Endodermal cell (in vitro differentiated cells): ENCODE measurements at regions not wholly inside any gene's neighbourhood (a gene's known extent, or its start where the extent isn't known, plus 50 kb on each side); places are given as distances from the start of the nearest gene placed in this dataset.

ENCODE experiments used
- DNase-seq: peaks from one replicate; pipeline ENCODE4 v3.0.0-alpha.2; 2017
- H3K27ac ChIP-seq: 2 replicates; pipeline ENCODE4 v1.5.1; 2013; ENCODE audit warnings: mild to moderate bottlenecking, low read depth, low read length, moderate library complexity
- H3K27me3 ChIP-seq: 2 replicates; pipeline ENCODE4 v1.6.1; 2013; ENCODE audit warnings: mild to moderate bottlenecking, low read length, moderate library complexity; ENCODE audit not compliant: insufficient read depth, control insufficient read depth, poor library complexity, severe bottlenecking
- H3K36me3 ChIP-seq: 2 replicates; pipeline ENCODE4 v1.7.0; 2013; ENCODE audit warnings: mild to moderate bottlenecking, low read length, moderate library complexity; ENCODE audit not compliant: control insufficient read depth, insufficient read depth
- H3K4me1 ChIP-seq: one replicate; pipeline ENCODE4 v1.7.0; 2013; ENCODE audit warnings: low read length; ENCODE audit not compliant: control insufficient read depth, insufficient read depth
- H3K4me3 ChIP-seq: 2 replicates; pipeline ENCODE4 v1.5.1; 2013; ENCODE audit warnings: mild to moderate bottlenecking, low read length, moderate library complexity
- H3K9ac ChIP-seq: 2 replicates; pipeline ENCODE4 v1.6.1; 2013; ENCODE audit warnings: mild to moderate bottlenecking, low read length, moderate library complexity; ENCODE audit not compliant: poor library complexity, severe bottlenecking; ENCODE audit errors: extremely low read depth
- H3K9me3 ChIP-seq: 2 replicates; pipeline ENCODE4 v1.6.1; 2013; ENCODE audit warnings: mild to moderate bottlenecking, low read length, moderate library complexity; ENCODE audit not compliant: control insufficient read depth
- H3K27ac Mint-ChIP-seq: 2 replicates; pipeline ENCODE4 v1.8.0; 2020; ENCODE audit warnings: mixed read lengths
- H3K27me3 Mint-ChIP-seq: 2 replicates; pipeline ENCODE4 v1.8.0; 2021; ENCODE audit warnings: mild to moderate bottlenecking, mixed read lengths; ENCODE audit not compliant: insufficient read depth
- H3K36me3 Mint-ChIP-seq: 2 replicates; pipeline ENCODE4 v1.8.0; 2020; ENCODE audit warnings: low read depth, mixed read lengths
- H3K4me1 Mint-ChIP-seq: 2 replicates; pipeline ENCODE4 v1.8.0; 2020; ENCODE audit warnings: mixed read lengths
- H3K4me3 Mint-ChIP-seq: 2 replicates; pipeline ENCODE4 v1.8.0; 2020; ENCODE audit warnings: mild to moderate bottlenecking, moderate library complexity, mixed read lengths
- H3K9me3 Mint-ChIP-seq: 2 replicates; pipeline ENCODE4 v1.8.0; 2020; ENCODE audit warnings: mild to moderate bottlenecking, mixed read lengths
- WGBS, 2 experiments: methylation state at CpG; one replicate each; pipeline versions ENCODE4 v1.1.5 to v1.1.7; 2013; ENCODE audit warnings: missing lambda C conversion rate in 2 of 2, mixed read lengths in 1 of 2; ENCODE audit not compliant: insufficient coverage in 1 of 2, insufficient read length in 1 of 2; 5-methylcytosine and 5-hydroxymethylcytosine counted together
- TF ChIP-seq, protein P1 (sequence below): fragments of 200-600 bp; sonication (generic); conservative IDR thresholded peaks from 2 replicates; pipeline ENCODE4 v1.5.0; 2021; ENCODE audit warnings: antibody characterized with exemption, mild to moderate bottlenecking

- H3K27ac Mint-ChIP-seq, result no peak overlapping the region
- H3K9me3 ChIP-seq, result peaks cover 9% of the 10 kb centered on the region
- no peak overlapping the region for H3K4me3 Mint-ChIP-seq
- no peaks in the 10 kb centered on the region for H3K36me3 ChIP-seq
- TF ChIP-seq, protein P1, sequence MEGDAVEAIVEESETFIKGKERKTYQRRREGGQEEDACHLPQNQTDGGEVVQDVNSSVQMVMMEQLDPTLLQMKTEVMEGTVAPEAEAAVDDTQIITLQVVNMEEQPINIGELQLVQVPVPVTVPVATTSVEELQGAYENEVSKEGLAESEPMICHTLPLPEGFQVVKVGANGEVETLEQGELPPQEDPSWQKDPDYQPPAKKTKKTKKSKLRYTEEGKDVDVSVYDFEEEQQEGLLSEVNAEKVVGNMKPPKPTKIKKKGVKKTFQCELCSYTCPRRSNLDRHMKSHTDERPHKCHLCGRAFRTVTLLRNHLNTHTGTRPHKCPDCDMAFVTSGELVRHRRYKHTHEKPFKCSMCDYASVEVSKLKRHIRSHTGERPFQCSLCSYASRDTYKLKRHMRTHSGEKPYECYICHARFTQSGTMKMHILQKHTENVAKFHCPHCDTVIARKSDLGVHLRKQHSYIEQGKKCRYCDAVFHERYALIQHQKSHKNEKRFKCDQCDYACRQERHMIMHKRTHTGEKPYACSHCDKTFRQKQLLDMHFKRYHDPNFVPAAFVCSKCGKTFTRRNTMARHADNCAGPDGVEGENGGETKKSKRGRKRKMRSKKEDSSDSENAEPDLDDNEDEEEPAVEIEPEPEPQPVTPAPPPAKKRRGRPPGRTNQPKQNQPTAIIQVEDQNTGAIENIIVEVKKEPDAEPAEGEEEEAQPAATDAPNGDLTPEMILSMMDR, result no peak
- DNase-seq, result no peak
- 93% methylated on average over 4 of the region's 4 CpGs; no CpG with 5 or more reads in 1 of the 2 experiments for WGBS, 2 experiments
- H3K27me3 ChIP-seq, result peaks cover 6% of the 10 kb centered on the region
- peaks cover 11% of the 10 kb centered on the region for H3K27me3 Mint-ChIP-seq
- H3K4me1 ChIP-seq, result no peaks in the 10 kb centered on the region
- H3K4me1 Mint-ChIP-seq, result no peaks in the 10 kb centered on the region
- peaks cover 1% of the 10 kb centered on the region for H3K36me3 Mint-ChIP-seq
- peaks cover 19% of the 10 kb centered on the region for H3K9me3 Mint-ChIP-seq
- no peak overlapping the region for H3K9ac ChIP-seq
- no peak overlapping the region for H3K27ac ChIP-seq
- H3K4me3 ChIP-seq, result no peak overlapping the region
These were observed 190.1 kb downstream of the ACTL7B start for GRCh38 chr9:108665521-108666239.

- H3K27me3 ChIP-seq, result no peaks in the 10 kb centered on the region
- no peaks in the 10 kb centered on the region for H3K4me1 ChIP-seq
- H3K4me3 ChIP-seq, result no peak overlapping the region
- peaks cover 20% of the 10 kb centered on the region for H3K9me3 ChIP-seq
- H3K4me1 Mint-ChIP-seq, result no peaks in the 10 kb centered on the region
- 86 to 90% methylated on average over 4 to 5 of the region's 5 CpGs for WGBS, 2 experiments
- H3K27ac Mint-ChIP-seq, result no peak overlapping the region
- H3K36me3 Mint-ChIP-seq, result peaks cover 1% of the 10 kb centered on the region
- DNase-seq, result no peak
- TF ChIP-seq, protein P1, result no peak
- H3K36me3 ChIP-seq, result no peaks in the 10 kb centered on the region
- H3K9me3 Mint-ChIP-seq, result peaks cover 30% of the 10 kb centered on the region
- no peak overlapping the region for H3K27ac ChIP-seq
- H3K27me3 Mint-ChIP-seq, result peaks cover 8% of the 10 kb centered on the region
- H3K9ac ChIP-seq, result no peak overlapping the region
- H3K4me3 Mint-ChIP-seq, result no peak overlapping the region
These were observed 191.2 kb downstream of the ACTL7B start for GRCh38 chr9:108664309-108665255.

GRCh38 chr9:108663422-108663821, 192.4 kb downstream of the ACTL7B start:
- Mint-ChIP-seq H3K4me3 (no peak overlapping the region), H3K9me3 (peaks cover 42% of the 10 kb centered on the region), H3K36me3 (peaks cover 1% of the 10 kb centered on the region), H3K27me3 (peaks cover 8% of the 10 kb centered on the region), H3K27ac (no peak overlapping the region), H3K4me1 (no peaks in the 10 kb centered on the region)
- DNase-seq, result no peak
- TF ChIP-seq, protein P1, result no peak
- no peak overlapping the region for H3K9ac ChIP-seq
- H3K36me3 ChIP-seq, result no peaks in the 10 kb centered on the region
- WGBS, 2 experiments, result 75 to 76% methylated on average over 1 to 2 of the region's 2 CpGs
- peaks cover 31% of the 10 kb centered on the region for H3K9me3 ChIP-seq
- no peak overlapping the region for H3K27ac ChIP-seq
- H3K4me1 ChIP-seq, result no peaks in the 10 kb centered on the region
- H3K27me3 ChIP-seq, result no peaks in the 10 kb centered on the region
- no peak overlapping the region for H3K4me3 ChIP-seq
